Right atrium auricular region (tissue), 2 donors: ENCODE measurements at regions not wholly inside any gene's neighbourhood (a gene's known extent, or its start where the extent isn't known, plus 50 kb on each side); places are given as distances from the start of the nearest gene placed in this dataset.

ENCODE experiments used
- DNase-seq: peaks from one replicate; pipeline ENCODE4 v3.0.0-alpha.2; 2019; ENCODE audit warnings: low spot score
- H3K27ac ChIP-seq, 2 donors: fragments of 200-600 bp; sonication (generic); 1 replicate in 1 of 2; 2 replicates in 1 of 2; pipeline ENCODE4 v1.5.1; 2016 to 2019
- H3K27me3 ChIP-seq, 2 donors: fragments of 200-600 bp; sonication (generic); one replicate each; pipeline versions ENCODE4 v1.5.1 to v1.6.0; 2017 to 2019
- H3K36me3 ChIP-seq: fragments of 200-600 bp; sonication (generic); one replicate; pipeline ENCODE4 v1.5.1; 2016
- H3K4me1 ChIP-seq, 2 donors: fragments of 200-600 bp; sonication (generic); one replicate each; pipeline versions ENCODE4 v1.5.1 to v1.6.0; 2017 to 2019
- H3K4me3 ChIP-seq, 2 donors: fragments of 200-600 bp; sonication (generic); 1 replicate in 1 of 2; 2 replicates in 1 of 2; pipeline ENCODE4 v1.5.1; 2017 to 2019; ENCODE audit warnings: mild to moderate bottlenecking in 1 of 2, moderate library complexity in 1 of 2
- H3K9me3 ChIP-seq, 2 donors: fragments of 200-600 bp; sonication (generic); one replicate each; pipeline ENCODE4 v1.5.1; 2019
- CTCF ChIP-seq, 2 donors: fragments of 200-600 bp; sonication (generic); IDR thresholded peaks; one replicate each; pipeline ENCODE4 v1.5.1; 2019; ENCODE audit warnings: antibody characterized with exemption in 2 of 2

GRCh38 chr11:122062763-122063162 is 53.3 kb downstream of the BLID start:
- Histone ChIP-seq H3K27me3 (no peaks in the 10 kb centered on the region), H3K36me3 (no peaks in the 10 kb centered on the region), H3K27ac (no peak overlapping the region), H3K9me3 (peaks cover 0 to 23% of the 10 kb centered on the region in 2 donors), H3K4me1 (no peaks in the 10 kb centered on the region), H3K4me3 (no peak overlapping the region)
- TF ChIP-seq CTCF (IDR thresholded peaks at IDR 0.05), result no peak
- DNase-seq, result no peak

- Histone ChIP-seq H3K4me3 (no peak overlapping the region), H3K27me3 (no peaks in the 10 kb centered on the region), H3K27ac (no peak overlapping the region), H3K36me3 (no peaks in the 10 kb centered on the region), H3K4me1 (no peaks in the 10 kb centered on the region), H3K9me3 (peaks cover 0 to 23% of the 10 kb centered on the region in 2 donors)
- no peak for TF ChIP-seq CTCF (IDR thresholded peaks at IDR 0.05)
- DNase-seq, result no peak
Observed at GRCh38 chr11:122059565-122059964, 56.5 kb downstream of the BLID start.

GRCh38 chr11:122050021-122050690 is 65.9 kb downstream of the BLID start:
- H3K4me3 ChIP-seq, result no peak overlapping the region
- H3K27ac ChIP-seq, result no peak overlapping the region
- H3K27me3 ChIP-seq, result no peaks in the 10 kb centered on the region
- DNase-seq, result no peak
- no peaks in the 10 kb centered on the region for H3K36me3 ChIP-seq
- H3K4me1 ChIP-seq, result no peaks in the 10 kb centered on the region
- H3K9me3 ChIP-seq, result peaks cover 0 to 8% of the 10 kb centered on the region in 2 donors
- TF ChIP-seq CTCF (IDR thresholded peaks at IDR 0.05), result no peak

- H3K9me3 ChIP-seq, result peaks cover 0 to 8% of the 10 kb centered on the region in 2 donors
- DNase-seq, result no peak
- H3K4me1 ChIP-seq, result no peaks in the 10 kb centered on the region
- H3K27ac ChIP-seq, result no peak overlapping the region
- H3K36me3 ChIP-seq, result no peaks in the 10 kb centered on the region
- H3K27me3 ChIP-seq, result no peaks in the 10 kb centered on the region
- no peak overlapping the region for H3K4me3 ChIP-seq
- no peak for TF ChIP-seq CTCF (IDR thresholded peaks at IDR 0.05)
Observed at GRCh38 chr11:122048401-122048800, 67.6 kb downstream of the BLID start.

- Histone ChIP-seq H3K27me3 (no peaks in the 10 kb centered on the region), H3K27ac (no peak overlapping the region), H3K4me1 (no peaks in the 10 kb centered on the region), H3K4me3 (no peak overlapping the region), H3K9me3 (peaks cover 0 to 2% of the 10 kb centered on the region in 2 donors), H3K36me3 (no peaks in the 10 kb centered on the region)
- no peak for DNase-seq
- no peak for TF ChIP-seq CTCF (IDR thresholded peaks at IDR 0.05)
Observed at GRCh38 chr11:122046846-122047245, 69.2 kb downstream of the BLID start.

GRCh38 chr11:122046438-122046837 is 69.6 kb downstream of the BLID start:
- Histone ChIP-seq H3K27ac (no peak overlapping the region), H3K36me3 (no peaks in the 10 kb centered on the region), H3K27me3 (no peaks in the 10 kb centered on the region), H3K4me3 (no peak overlapping the region), H3K9me3 (no peaks in the 10 kb centered on the region), H3K4me1 (no peaks in the 10 kb centered on the region)
- DNase-seq, result no peak
- TF ChIP-seq CTCF (IDR thresholded peaks at IDR 0.05), result no peak
